Small intestine (tissue), 7 donors: ENCODE measurements at regions not wholly inside any gene's neighbourhood (a gene's known extent, or its start where the extent isn't known, plus 50 kb on each side); places are given as distances from the start of the nearest gene placed in this dataset.

ENCODE experiments used
- DNase-seq, 2 donors: peaks; one replicate each; pipeline versions ENCODE4 v3.0.0 to v3.0.0-alpha.2; 2013
- FAIRE-seq: peaks from 2 replicates; lab custom pipeline; 2012; peaks lifted over from hg19 to GRCh38; lab: Jason Lieb, UNC
- H3K27ac ChIP-seq, 3 donors: one replicate each; pipeline ENCODE4 v1.5.1; 2013; ENCODE audit warnings: low read length in 2 of 3, mild to moderate bottlenecking in 2 of 3, control low read depth in 1 of 3, inconsistent platforms in 1 of 3, low read depth in 1 of 3, moderate library complexity in 1 of 3
- H3K27me3 ChIP-seq, 3 donors: one replicate each; pipeline ENCODE4 v1.6.1; 2013; ENCODE audit warnings: low read length in 3 of 3, inconsistent platforms in 1 of 3; ENCODE audit not compliant: control insufficient read depth in 3 of 3, insufficient read depth in 3 of 3
- H3K36me3 ChIP-seq, 3 donors: one replicate each; pipeline ENCODE4 v1.6.1; 2013; ENCODE audit warnings: low read length in 3 of 3, inconsistent platforms in 1 of 3, low read depth in 1 of 3, mild to moderate bottlenecking in 1 of 3, moderate library complexity in 1 of 3; ENCODE audit not compliant: control insufficient read depth in 3 of 3, insufficient read depth in 2 of 3
- H3K4me1 ChIP-seq, 3 donors: one replicate each; pipeline ENCODE4 v1.6.1; 2013; ENCODE audit warnings: low read length in 2 of 3, inconsistent platforms in 1 of 3, low read depth in 1 of 3, mild to moderate bottlenecking in 1 of 3, moderate library complexity in 1 of 3; ENCODE audit not compliant: control insufficient read depth in 3 of 3, insufficient read depth in 2 of 3
- H3K4me3 ChIP-seq, 3 donors: one replicate each; pipeline ENCODE4 v1.5.1; 2013; ENCODE audit warnings: low read length in 3 of 3, control low read depth in 1 of 3, inconsistent platforms in 1 of 3, low read depth in 1 of 3, mild to moderate bottlenecking in 1 of 3, moderate library complexity in 1 of 3
- H3K9me3 ChIP-seq, 2 donors: one replicate each; pipeline ENCODE4 v1.6.1; 2013; ENCODE audit warnings: low read depth in 1 of 2, low read length in 1 of 2; ENCODE audit not compliant: control insufficient read depth in 2 of 2, insufficient read depth in 1 of 2
- WGBS, 3 donors: extraction: QIAGEN DNeasy Blood & Tissue Kit; methylation state at CpG; one replicate each; pipeline ENCODE4 v1.1.7; 2013; 5-methylcytosine and 5-hydroxymethylcytosine counted together
- donor health status: healthy with polysubstance abuse.
- donor health status: control.
- donor health status: control.
- donor health status: Bipolar disorder and iron deficiency.
- donor health status: healthy.

GRCh38 chr5:73387601-73388305 is 60.8 kb downstream of the FOXD1 start:
- Histone ChIP-seq H3K27me3 (peaks cover 0 to 13% (median 6%) of the 10 kb centered on the region in 3 donors), H3K36me3 (no peaks in the 10 kb centered on the region), H3K4me3 (no peak overlapping the region), H3K27ac (peak overlapping the region in 2 of 3 donors; percentile 32 to 63), H3K9me3 (peaks cover 0 to 10% of the 10 kb centered on the region in 2 donors), H3K4me1 (peaks cover 0 to 41% (median 3%) of the 10 kb centered on the region in 3 donors)
- DNase-seq (peak in 1 of 2 donors; percentile 65), FAIRE-seq (no peak)
- 20 to 37% (median 31%) methylated on average over 7 of the region's 7 CpGs for WGBS, 3 donors

- DNase-seq = peak; percentile 50 to 77
- Histone ChIP-seq H3K36me3 (no peaks in the 10 kb centered on the region), H3K4me1 (peaks cover 0 to 42% (median 3%) of the 10 kb centered on the region in 3 donors), H3K27ac (peak overlapping the region in 2 of 3 donors; percentile 32 to 63), H3K4me3 (no peak overlapping the region), H3K9me3 (peaks cover 0 to 14% of the 10 kb centered on the region in 2 donors), H3K27me3 (peaks cover 0 to 19% (median 12%) of the 10 kb centered on the region in 3 donors)
- WGBS, 3 donors = 22 to 57% (median 48%) methylated on average over 1 of the region's 1 CpG
- no peak for FAIRE-seq
These were observed 61.4 kb downstream of the FOXD1 start for GRCh38 chr5:73387149-73387591.

- no peaks in the 10 kb centered on the region for H3K36me3 ChIP-seq
- H3K4me3 ChIP-seq = no peak overlapping the region
- peaks cover 8 to 42% (median 31%) of the 10 kb centered on the region in 3 donors for H3K27me3 ChIP-seq
- FAIRE-seq = no peak
- no peak for DNase-seq
- WGBS, 3 donors = 84 to 96% (median 86%) methylated on average over 1 of the region's 1 CpG
- peaks cover 0 to 18% of the 10 kb centered on the region in 2 donors for H3K9me3 ChIP-seq
- peaks cover 0 to 33% (median 3%) of the 10 kb centered on the region in 3 donors for H3K4me1 ChIP-seq
- no peak overlapping the region for H3K27ac ChIP-seq
These were observed 63.7 kb downstream of the FOXD1 start for GRCh38 chr5:73384861-73385260.

GRCh38 chr5:73382401-73382740 is 66.2 kb downstream of the FOXD1 start:
- no peak for DNase-seq
- Histone ChIP-seq H3K27ac (no peak overlapping the region), H3K4me3 (peak overlapping the region in 1 of 3 donors; percentile 21), H3K4me1 (peaks cover 0 to 15% (median 0%) of the 10 kb centered on the region in 3 donors), H3K27me3 (peaks cover 8 to 63% (median 40%) of the 10 kb centered on the region in 3 donors), H3K9me3 (peaks cover 0 to 18% of the 10 kb centered on the region in 2 donors), H3K36me3 (no peaks in the 10 kb centered on the region)
- no peak for FAIRE-seq
- WGBS, 3 donors = 19 to 25% (median 19%) methylated on average over 23 to 27 of the region's 27 CpGs

- peaks cover 8 to 68% (median 40%) of the 10 kb centered on the region in 3 donors for H3K27me3 ChIP-seq
- H3K4me3 ChIP-seq = peak overlapping the region in 1 of 3 donors; percentile 21
- H3K4me1 ChIP-seq = peaks cover 0 to 11% (median 0%) of the 10 kb centered on the region in 3 donors
- no peak overlapping the region for H3K27ac ChIP-seq
- FAIRE-seq = no peak
- 3 to 10% (median 6%) methylated on average over 70 to 90 of the region's 90 CpGs for WGBS, 3 donors
- H3K9me3 ChIP-seq = peaks cover 0 to 18% of the 10 kb centered on the region in 2 donors
- H3K36me3 ChIP-seq = no peaks in the 10 kb centered on the region
- peak in 1 of 2 donors; percentile 45 for DNase-seq
These were observed 66.8 kb downstream of the FOXD1 start for GRCh38 chr5:73381590-73382400.

GRCh38 chr5:73380710-73381589 is 67.6 kb downstream of the FOXD1 start:
- H3K27ac ChIP-seq = no peak overlapping the region
- DNase-seq = peak in 1 of 2 donors; percentile 11
- peaks cover 0 to 16% of the 10 kb centered on the region in 2 donors for H3K9me3 ChIP-seq
- WGBS, 3 donors = 13 to 19% (median 17%) methylated on average over 54 of the region's 54 CpGs
- H3K27me3 ChIP-seq = peaks cover 8 to 74% (median 42%) of the 10 kb centered on the region in 3 donors
- FAIRE-seq = no peak
- H3K4me3 ChIP-seq = peak overlapping the region in 1 of 3 donors; percentile 17
- no peaks in the 10 kb centered on the region for H3K36me3 ChIP-seq
- peaks cover 0 to 11% (median 0%) of the 10 kb centered on the region in 3 donors for H3K4me1 ChIP-seq

- 12 to 30% (median 24%) methylated on average over 19 of the region's 19 CpGs for WGBS, 3 donors
- peak in 1 of 2 donors; percentile 17 for DNase-seq
- no peaks in the 10 kb centered on the region for H3K36me3 ChIP-seq
- H3K27me3 ChIP-seq = peaks cover 8 to 78% (median 42%) of the 10 kb centered on the region in 3 donors
- no peak overlapping the region for H3K27ac ChIP-seq
- no peak for FAIRE-seq
- H3K4me3 ChIP-seq = no peak overlapping the region
- peaks cover 0 to 11% (median 0%) of the 10 kb centered on the region in 3 donors for H3K4me1 ChIP-seq
- H3K9me3 ChIP-seq = peaks cover 0 to 12% of the 10 kb centered on the region in 2 donors
These were observed 68.5 kb downstream of the FOXD1 start for GRCh38 chr5:73380041-73380440.
